Adrenal gland (tissue), 5 donors: ENCODE measurements at regions not wholly inside any gene's neighbourhood (a gene's known extent, or its start where the extent isn't known, plus 50 kb on each side); places are given as distances from the start of the nearest gene placed in this dataset.

Experiments used
- POLR2A ChIP-seq, 2 donors: fragments of 450-650 bp; IDR thresholded peaks; one replicate each; pipeline ENCODE4 v1.6.1; 2017; ENCODE audit warnings: antibody characterized with exemption in 2 of 2, mild to moderate bottlenecking in 2 of 2, moderate library complexity in 1 of 2
- TF ChIP-seq, protein P1 (sequence below), 6 experiments: fragments of 450-650 bp in 4 of 6; fragments of 200-600 bp in 2 of 6; sonication (generic) in 1 of 6; IDR thresholded peaks; 1 replicate in 5 of 6; 2 replicates in 1 of 6; pipeline versions ENCODE4 v1.5.1 to v1.8.0; 2016 to 2021; ENCODE audit warnings: antibody characterized with exemption in 6 of 6, mild to moderate bottlenecking in 2 of 6, moderate library complexity in 1 of 6
- donor health status: DM: no; HTN: no; CAD: no.

DNA sequence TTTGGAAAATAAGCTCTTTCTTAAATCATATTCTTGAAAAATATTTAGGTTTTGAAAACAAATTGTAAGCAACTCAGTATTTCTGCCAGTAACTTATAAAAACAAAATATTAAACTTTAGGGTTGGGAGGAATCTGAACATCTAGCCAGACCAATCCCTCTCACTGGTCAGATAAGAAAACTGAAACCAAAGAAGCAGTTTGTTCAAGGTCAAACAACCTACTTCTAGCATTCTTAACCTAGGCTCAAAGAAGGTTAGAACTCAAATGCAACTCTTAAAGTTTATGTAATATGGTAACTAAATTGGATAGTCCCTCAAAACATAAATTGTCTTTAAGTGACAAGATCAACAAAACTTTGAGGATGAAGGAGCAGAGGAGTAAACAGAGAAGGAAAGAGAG, 374.9 kb upstream of the TNC start:
- TF ChIP-seq, protein P1, sequence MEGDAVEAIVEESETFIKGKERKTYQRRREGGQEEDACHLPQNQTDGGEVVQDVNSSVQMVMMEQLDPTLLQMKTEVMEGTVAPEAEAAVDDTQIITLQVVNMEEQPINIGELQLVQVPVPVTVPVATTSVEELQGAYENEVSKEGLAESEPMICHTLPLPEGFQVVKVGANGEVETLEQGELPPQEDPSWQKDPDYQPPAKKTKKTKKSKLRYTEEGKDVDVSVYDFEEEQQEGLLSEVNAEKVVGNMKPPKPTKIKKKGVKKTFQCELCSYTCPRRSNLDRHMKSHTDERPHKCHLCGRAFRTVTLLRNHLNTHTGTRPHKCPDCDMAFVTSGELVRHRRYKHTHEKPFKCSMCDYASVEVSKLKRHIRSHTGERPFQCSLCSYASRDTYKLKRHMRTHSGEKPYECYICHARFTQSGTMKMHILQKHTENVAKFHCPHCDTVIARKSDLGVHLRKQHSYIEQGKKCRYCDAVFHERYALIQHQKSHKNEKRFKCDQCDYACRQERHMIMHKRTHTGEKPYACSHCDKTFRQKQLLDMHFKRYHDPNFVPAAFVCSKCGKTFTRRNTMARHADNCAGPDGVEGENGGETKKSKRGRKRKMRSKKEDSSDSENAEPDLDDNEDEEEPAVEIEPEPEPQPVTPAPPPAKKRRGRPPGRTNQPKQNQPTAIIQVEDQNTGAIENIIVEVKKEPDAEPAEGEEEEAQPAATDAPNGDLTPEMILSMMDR (IDR thresholded peaks at IDR 0.05) = no peak
- no peak for TF ChIP-seq POLR2A (IDR thresholded peaks at IDR 0.05)
